ENCODE measurements at regions not wholly inside any gene's neighbourhood (a gene's known extent, or its start where the extent isn't known, plus 50 kb on each side); places are given as distances from the start of the nearest gene placed in this dataset.

DNA sequence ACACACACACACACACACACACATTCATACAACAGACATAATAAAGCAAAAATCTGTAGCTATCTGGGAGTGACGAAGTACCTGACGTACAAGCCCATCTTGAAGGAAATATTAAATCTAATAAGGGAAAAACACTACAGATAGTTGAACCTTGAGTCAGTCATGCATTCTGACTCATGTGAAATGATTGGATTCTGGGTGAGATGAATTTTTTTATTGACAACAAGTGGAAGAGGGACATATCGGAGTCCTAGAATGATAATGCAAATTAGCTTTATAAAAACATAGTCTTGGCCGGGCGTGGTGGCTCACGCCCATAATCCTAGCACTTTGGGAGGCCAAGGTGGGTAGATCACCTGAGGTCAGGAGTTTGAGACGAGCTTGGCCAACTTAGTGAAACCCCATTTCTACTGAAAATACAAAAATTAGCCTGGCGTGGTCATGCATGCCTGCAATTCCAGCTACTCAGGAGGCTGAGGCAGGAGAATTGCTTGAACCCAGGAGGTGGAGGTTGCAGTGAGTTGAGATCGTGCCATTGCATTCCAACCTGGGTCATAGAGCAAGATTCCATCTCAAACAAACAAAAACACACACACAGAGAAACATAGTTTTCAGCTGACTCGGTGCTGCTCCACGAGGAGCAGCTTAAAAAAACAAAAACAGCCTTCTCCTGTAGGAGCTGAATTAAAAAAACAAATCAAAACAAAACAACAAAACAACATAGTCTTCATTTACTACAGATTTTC lies 154.4 kb upstream of the MKLN1 start:
- no peak for ATAC-seq
- no peak for DNase-seq (ENCODE audit: low spot score in 2 of 2)
- Mint-ChIP-seq H3K9me3 (no peaks in the 10 kb centered on the region), H3K27ac (no peak overlapping the region), H3K36me3 (no peaks in the 10 kb centered on the region)

DNA sequence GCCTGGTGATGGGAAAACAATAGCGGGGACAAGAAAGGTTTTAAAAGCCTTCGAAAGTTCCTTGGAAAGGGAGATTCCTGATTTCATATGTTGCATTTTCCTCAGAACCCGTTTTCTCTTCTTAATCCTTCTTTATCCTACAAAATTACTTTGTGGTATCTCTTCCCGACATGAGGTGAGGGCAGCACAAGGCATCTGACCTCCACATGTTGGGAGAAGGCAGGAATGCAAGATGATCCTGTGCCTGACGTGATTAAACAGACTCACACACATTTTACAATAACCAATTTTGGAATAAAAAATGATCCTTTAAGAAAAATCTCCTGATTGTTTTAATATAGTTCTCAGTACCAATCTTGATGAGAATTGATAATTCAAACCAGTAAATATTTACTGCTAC lies 153.3 kb upstream of the MKLN1 start:
- ATAC-seq (no peak), DNase-seq (ENCODE audit: low spot score in 2 of 2) (no peak)
- Mint-ChIP-seq H3K27ac (no peak overlapping the region), H3K9me3 (no peaks in the 10 kb centered on the region), H3K36me3 (no peaks in the 10 kb centered on the region)

- Mint-ChIP-seq H3K27ac (no peak overlapping the region), H3K36me3 (no peaks in the 10 kb centered on the region), H3K9me3 (no peaks in the 10 kb centered on the region)
- no peak for DNase-seq (ENCODE audit: low spot score in 2 of 2)
- no peak for ATAC-seq
Measured at GRCh38 chr7:131174855-131175254, 152.8 kb upstream of the MKLN1 start.

DNA sequence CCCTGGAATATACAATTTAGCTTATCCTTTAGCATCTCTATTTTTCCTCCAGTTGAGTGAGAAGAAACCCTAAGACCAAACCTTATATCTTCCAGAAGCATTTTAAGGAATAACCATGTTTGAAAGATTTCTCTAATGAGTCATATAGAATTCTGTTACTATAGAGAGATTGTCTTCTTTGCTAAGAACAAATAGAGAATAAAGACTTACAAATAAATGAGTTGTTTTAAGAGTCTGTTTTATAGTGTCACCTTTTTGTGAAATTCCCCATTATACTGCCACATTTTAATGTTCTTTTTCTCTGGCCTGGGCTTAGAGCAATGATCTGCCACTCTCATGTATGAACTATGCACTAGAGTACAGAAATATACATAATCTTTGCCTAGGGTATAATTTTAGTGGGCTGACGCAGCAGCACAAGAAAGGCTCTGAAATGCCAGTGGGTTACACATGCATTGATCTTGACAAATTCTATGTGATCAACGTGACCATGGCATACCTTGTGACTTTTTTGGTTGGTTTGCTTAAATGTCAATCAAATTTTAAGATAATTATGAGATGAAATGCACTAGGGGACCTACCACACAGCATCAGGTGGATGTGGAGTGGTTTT lies 145.1 kb upstream of the MKLN1 start:
- H3K9me3 Mint-ChIP-seq, result no peaks in the 10 kb centered on the region
- H3K27ac Mint-ChIP-seq, result no peak overlapping the region
- DNase-seq (ENCODE audit: low spot score in 2 of 2) (no peak), ATAC-seq (no peak)
- H3K36me3 Mint-ChIP-seq, result peaks cover 0 to 6% of the 10 kb centered on the region in 2 donors

DNA sequence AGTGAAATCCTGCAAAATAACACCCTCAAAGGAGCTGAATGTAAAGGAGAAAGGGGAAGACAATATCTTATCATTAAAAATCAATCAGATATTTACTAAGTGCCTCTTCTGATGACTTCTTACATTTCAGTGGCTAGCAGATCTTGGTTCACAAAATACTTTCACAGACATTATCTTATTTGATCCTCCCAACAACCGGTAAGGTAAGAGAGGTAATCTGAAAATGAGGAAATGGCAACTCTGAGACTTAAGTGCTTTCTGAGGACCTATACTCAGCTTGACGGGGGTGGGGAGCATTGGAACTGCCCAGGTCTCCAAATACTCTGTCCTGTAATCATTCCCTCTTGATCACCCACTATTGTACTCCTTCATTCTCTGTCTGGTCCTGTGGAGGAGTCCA lies 144.6 kb upstream of the MKLN1 start:
- Mint-ChIP-seq H3K36me3 (peaks cover under 1 to 7% of the 10 kb centered on the region in 2 donors), H3K9me3 (no peaks in the 10 kb centered on the region), H3K27ac (no peak overlapping the region)
- DNase-seq (ENCODE audit: low spot score in 2 of 2) (no peak), ATAC-seq (no peak)

GRCh38 chr7:131183611-131184119 lies 144.0 kb upstream of the MKLN1 start:
- ATAC-seq (peak in 1 of 2 donors; percentile 10), DNase-seq (ENCODE audit: low spot score in 2 of 2) (no peak)
- Mint-ChIP-seq H3K9me3 (no peaks in the 10 kb centered on the region), H3K27ac (peak overlapping the region in 1 of 2 donors; percentile 55), H3K36me3 (peaks cover 5 to 12% of the 10 kb centered on the region in 2 donors)

DNA sequence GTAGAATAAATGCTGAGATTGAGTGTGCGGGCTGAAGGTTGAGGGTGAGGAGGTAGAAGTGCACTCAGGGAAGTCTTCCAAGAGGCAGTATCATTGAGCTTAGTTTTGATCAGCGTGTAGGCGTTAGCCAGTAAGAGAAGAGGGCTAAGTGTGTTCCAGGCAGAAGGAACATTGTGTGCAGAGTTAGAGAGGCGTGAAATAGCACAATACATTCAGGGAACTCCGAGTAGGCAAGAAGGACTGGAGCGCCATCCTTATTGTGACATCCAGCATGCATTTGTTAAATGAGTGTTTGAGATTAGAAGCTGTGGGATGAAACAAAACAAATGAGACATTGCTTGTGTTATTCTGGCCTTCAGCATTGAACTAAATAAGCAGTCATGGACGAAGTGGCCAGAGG lies 140.9 kb upstream of the MKLN1 start:
- DNase-seq (ENCODE audit: low spot score in 2 of 2), result no peak
- H3K36me3 Mint-ChIP-seq, result peaks cover 5 to 12% of the 10 kb centered on the region in 2 donors
- peak overlapping the region in 1 of 2 donors; percentile 4 for H3K27ac Mint-ChIP-seq
- no peaks in the 10 kb centered on the region for H3K9me3 Mint-ChIP-seq
- ATAC-seq, result no peak

DNA sequence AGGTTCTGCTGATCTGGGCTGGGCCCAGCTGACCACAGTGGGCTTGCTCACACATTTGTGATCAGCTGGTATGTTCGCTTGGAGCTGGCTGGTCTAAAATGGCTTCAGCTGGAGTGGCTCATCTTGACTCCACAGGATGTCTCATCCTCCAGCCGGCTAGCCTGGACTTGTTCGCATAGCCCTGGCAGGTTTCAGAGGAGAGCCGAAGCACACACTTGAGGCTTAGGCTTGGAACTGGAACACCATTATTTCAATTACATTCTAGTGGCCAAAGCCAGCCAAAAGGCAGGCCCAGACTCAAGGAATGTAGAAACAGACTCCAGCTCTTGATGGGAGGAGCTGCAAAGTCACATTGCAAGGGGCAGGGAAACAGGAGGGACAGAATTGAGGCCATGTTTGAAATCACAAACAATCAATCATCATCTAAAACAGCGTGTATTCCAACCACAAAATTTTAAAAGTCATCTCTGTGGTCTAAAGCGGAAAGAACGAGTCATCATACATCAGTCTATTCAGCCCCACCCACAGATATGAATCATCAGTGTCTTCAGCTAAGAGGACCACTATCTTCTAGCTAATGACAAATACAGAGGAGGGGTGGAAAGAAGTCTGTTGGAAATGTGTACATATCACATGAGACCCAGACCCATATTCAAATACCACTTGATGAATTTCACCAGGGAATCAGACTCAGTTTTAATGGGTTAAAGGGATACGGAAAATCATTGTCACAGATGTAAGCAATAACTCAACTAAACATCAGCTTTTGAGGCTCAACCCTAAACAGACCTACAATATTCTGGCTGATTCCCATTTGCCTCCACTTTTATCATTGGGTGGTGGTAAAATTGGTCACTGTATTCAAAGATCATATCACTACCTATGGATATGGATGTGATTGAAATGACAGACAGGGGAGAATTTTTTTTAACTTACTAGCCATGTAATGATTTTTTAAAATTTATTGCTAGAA lies 139.0 kb upstream of the MKLN1 start:
- DNase-seq (ENCODE audit: low spot score in 2 of 2), result peak; percentile 44 to 72
- Mint-ChIP-seq H3K9me3 (no peaks in the 10 kb centered on the region), H3K27ac (peak overlapping the region; percentile 96 to 97), H3K36me3 (peaks cover 5 to 6% of the 10 kb centered on the region in 2 donors)
- peak; percentile 86 to 89 for ATAC-seq

DNA sequence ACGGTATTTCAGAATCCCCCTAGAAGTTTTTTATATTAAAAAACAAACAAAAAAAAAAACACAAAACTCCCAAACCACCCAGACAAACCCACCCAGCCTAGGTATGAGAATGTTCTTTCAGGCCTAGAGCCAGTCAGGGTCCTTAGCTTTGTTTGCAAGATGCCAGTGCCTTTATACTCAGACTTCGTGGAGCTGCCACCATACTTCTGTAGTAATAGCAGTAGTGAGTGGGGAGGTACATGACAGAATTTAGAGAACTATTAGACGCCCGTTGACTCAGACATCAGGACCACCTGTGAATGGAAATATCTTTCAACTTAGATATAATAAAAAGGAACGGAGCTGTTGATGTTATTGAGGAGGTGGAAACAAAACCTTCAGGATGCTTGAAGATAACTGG lies 138.2 kb upstream of the MKLN1 start:
- peak in 1 of 2 donors; percentile 61 for ATAC-seq
- H3K36me3 Mint-ChIP-seq, result peaks cover 5 to 6% of the 10 kb centered on the region in 2 donors
- H3K27ac Mint-ChIP-seq, result peak overlapping the region; percentile 96 to 97
- peak in 1 of 2 donors; percentile 27 for DNase-seq (ENCODE audit: low spot score in 2 of 2)
- H3K9me3 Mint-ChIP-seq, result no peaks in the 10 kb centered on the region

GRCh38 chr7:131190146-131190545 lies 137.5 kb upstream of the MKLN1 start:
- DNase-seq (ENCODE audit: low spot score in 2 of 2), result no peak
- Mint-ChIP-seq H3K9me3 (no peaks in the 10 kb centered on the region), H3K27ac (peak overlapping the region in 1 of 2 donors; percentile 96), H3K36me3 (peaks cover 5 to 6% of the 10 kb centered on the region in 2 donors)
- no peak for ATAC-seq

DNA sequence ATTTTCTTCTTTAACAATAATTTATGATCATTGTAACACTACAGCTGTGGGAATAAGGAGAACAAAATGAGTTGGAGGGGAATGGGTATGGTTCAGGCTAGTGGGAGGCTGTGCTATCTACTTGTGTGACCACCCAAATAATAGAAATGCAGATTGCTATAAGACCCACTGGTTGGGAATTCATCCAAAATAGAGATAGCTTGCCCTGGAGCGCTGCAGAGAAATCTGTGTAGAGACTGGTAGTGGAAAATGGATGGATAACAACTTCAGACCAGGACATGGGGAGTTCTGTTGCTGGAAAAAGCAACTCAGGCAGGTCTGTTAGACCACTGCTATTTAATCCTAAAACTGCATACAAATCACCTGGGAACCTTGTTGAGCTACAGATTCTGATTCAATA lies 137.1 kb upstream of the MKLN1 start:
- no peaks in the 10 kb centered on the region for H3K9me3 Mint-ChIP-seq
- no peak for DNase-seq (ENCODE audit: low spot score in 2 of 2)
- peaks cover 5 to 6% of the 10 kb centered on the region in 2 donors for H3K36me3 Mint-ChIP-seq
- no peak for ATAC-seq
- peak overlapping the region in 1 of 2 donors; percentile 96 for H3K27ac Mint-ChIP-seq

- Mint-ChIP-seq H3K36me3 (no peaks in the 10 kb centered on the region), H3K9me3 (no peaks in the 10 kb centered on the region), H3K27ac (no peak overlapping the region)
- DNase-seq (ENCODE audit: low spot score in 2 of 2) (no peak), ATAC-seq (no peak)
Measured at GRCh38 chr7:131194070-131194865, 133.4 kb upstream of the MKLN1 start.

GRCh38 chr7:131196803-131197202 lies 130.9 kb upstream of the MKLN1 start:
- ATAC-seq, result no peak
- Mint-ChIP-seq H3K36me3 (no peaks in the 10 kb centered on the region), H3K9me3 (no peaks in the 10 kb centered on the region), H3K27ac (no peak overlapping the region)
- no peak for DNase-seq (ENCODE audit: low spot score in 2 of 2)

GRCh38 chr7:131197920-131198615 lies 129.6 kb upstream of the MKLN1 start:
- Mint-ChIP-seq H3K9me3 (no peaks in the 10 kb centered on the region), H3K27ac (no peak overlapping the region), H3K36me3 (no peaks in the 10 kb centered on the region)
- no peak for DNase-seq (ENCODE audit: low spot score in 2 of 2)
- ATAC-seq, result peak; percentile 47 to 69

DNA sequence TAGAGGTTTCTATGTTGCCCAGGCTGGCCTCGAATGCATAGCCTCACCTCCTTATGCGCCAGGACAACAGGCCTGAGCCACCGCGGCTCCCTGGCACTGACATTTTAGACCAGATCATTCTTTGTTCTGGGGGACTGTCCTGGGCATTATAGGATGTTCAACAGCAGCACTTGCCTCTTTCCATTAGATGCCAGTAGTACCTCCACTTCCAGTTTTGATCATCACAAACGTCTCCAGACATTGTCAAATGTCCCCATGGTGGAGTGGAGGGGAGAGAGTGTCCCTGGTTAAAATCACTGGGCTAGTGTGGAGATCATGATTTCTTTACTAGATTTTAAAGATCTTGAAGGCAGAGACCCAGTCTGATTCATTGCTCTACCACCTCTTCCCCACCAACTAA lies 125.2 kb upstream of the MKLN1 start:
- ATAC-seq (no peak), DNase-seq (ENCODE audit: low spot score in 2 of 2) (no peak)
- H3K36me3 Mint-ChIP-seq, result no peaks in the 10 kb centered on the region
- no peak overlapping the region for H3K27ac Mint-ChIP-seq
- H3K9me3 Mint-ChIP-seq, result no peaks in the 10 kb centered on the region
